ENCODE measurements at regions not wholly inside any gene's neighbourhood (a gene's known extent, or its start where the extent isn't known, plus 50 kb on each side); places are given as distances from the start of the nearest gene placed in this dataset.

DNA sequence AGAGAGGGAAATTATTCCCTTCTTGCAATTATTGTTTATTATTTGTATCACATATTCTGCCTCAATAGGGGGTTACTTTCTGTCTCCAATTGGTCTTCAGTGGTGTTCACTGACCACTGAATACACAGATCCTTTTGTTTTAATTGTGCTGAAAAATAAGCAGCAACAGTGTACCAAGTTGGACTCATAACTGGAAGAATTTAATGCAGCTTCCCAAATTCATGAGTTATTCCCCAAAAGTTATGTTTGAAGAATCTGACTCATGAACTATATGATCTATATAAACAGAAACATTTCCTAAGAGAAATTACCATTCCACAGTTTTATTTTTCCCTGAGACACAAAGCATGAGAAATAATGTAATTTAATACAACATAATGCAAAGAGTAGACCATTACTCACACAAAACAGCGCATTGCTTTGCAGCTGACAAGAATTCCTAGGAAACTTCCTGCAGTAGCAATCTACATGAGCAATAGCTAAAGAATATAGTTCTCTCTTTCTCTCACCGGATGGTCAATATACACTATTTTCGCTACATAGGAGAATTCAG, 479.2 kb downstream of the HTR7 start:
- Mint-ChIP-seq H3K9me3 (ENCODE audit: unreplicated experiment) (no peaks in the 10 kb centered on the region), H3K36me3 (ENCODE audit: low read depth, unreplicated experiment) (no peaks in the 10 kb centered on the region), H3K27me3 (ENCODE audit: low read depth, unreplicated experiment) (no peaks in the 10 kb centered on the region), H3K27ac (ENCODE audit: unreplicated experiment) (no peak overlapping the region), H3K4me3 (ENCODE audit: unreplicated experiment) (no peak overlapping the region), H3K4me1 (ENCODE audit: low read depth, unreplicated experiment) (no peaks in the 10 kb centered on the region)
- no peaks in the 10 kb centered on the region for H3K9me3 ChIP-seq (ENCODE audit: insufficient read depth, low read depth, low read length)
- no peak overlapping the region for H2AFZ ChIP-seq (ENCODE audit: low read depth, low read length)
- FAIRE-seq: no peak
- no peaks in the 10 kb centered on the region for H3K4me1 ChIP-seq (ENCODE audit: insufficient read depth, low read length)
- H3K9ac ChIP-seq (ENCODE audit: low read length): no peak overlapping the region
- no peak overlapping the region for H3K4me3 ChIP-seq (ENCODE audit: insufficient read depth, low read depth, low read length)
- DNase-seq (ENCODE audit: low read depth): peak; percentile 49
- no peaks in the 10 kb centered on the region for H4K20me1 ChIP-seq (ENCODE audit: insufficient read depth, low read length)
- H3K4me2 ChIP-seq (ENCODE audit: low read length): no peak overlapping the region
- H3K27me3 ChIP-seq (ENCODE audit: insufficient read depth, low read length): no peaks in the 10 kb centered on the region
- H3K36me3 ChIP-seq (ENCODE audit: insufficient read depth, low read length): no peaks in the 10 kb centered on the region
- H3K27ac ChIP-seq (ENCODE audit: low read depth, low read length): no peak overlapping the region
- TF ChIP-seq, protein P1, sequence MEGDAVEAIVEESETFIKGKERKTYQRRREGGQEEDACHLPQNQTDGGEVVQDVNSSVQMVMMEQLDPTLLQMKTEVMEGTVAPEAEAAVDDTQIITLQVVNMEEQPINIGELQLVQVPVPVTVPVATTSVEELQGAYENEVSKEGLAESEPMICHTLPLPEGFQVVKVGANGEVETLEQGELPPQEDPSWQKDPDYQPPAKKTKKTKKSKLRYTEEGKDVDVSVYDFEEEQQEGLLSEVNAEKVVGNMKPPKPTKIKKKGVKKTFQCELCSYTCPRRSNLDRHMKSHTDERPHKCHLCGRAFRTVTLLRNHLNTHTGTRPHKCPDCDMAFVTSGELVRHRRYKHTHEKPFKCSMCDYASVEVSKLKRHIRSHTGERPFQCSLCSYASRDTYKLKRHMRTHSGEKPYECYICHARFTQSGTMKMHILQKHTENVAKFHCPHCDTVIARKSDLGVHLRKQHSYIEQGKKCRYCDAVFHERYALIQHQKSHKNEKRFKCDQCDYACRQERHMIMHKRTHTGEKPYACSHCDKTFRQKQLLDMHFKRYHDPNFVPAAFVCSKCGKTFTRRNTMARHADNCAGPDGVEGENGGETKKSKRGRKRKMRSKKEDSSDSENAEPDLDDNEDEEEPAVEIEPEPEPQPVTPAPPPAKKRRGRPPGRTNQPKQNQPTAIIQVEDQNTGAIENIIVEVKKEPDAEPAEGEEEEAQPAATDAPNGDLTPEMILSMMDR (IDR thresholded peaks at IDR 0.05; ENCODE audit: insufficient read depth, low read depth, low read length): no peak
- TF ChIP-seq EZH2 (IDR thresholded peaks at IDR 0.05; ENCODE audit: insufficient read depth, low read length): no peak
- H3K79me2 ChIP-seq (ENCODE audit: insufficient read depth, low read length): no peaks in the 10 kb centered on the region

DNA sequence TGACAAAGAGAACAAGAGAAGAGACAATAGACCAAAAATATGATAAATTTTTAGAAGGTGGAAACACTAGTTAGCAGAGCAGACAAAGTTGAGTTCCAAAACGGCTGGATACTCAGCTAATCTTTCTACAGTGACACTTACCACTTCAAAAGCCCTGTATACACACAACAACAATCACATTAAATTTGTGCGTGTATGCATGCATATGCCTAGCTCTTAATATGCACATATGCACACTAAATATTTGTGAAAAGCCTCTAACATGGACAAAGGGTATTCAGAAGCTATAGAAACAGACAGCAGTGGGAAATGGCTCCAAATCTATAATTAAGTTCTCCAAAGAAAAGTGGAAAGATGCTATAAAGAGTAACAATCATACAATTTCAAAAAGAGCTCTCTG, 476.4 kb downstream of the HTR7 start:
- TF ChIP-seq, protein P1 (IDR thresholded peaks at IDR 0.05; ENCODE audit: insufficient read depth, low read depth, low read length): no peak
- no peak for TF ChIP-seq EZH2 (IDR thresholded peaks at IDR 0.05; ENCODE audit: insufficient read depth, low read length)
- Mint-ChIP-seq H3K9me3 (ENCODE audit: unreplicated experiment) (no peaks in the 10 kb centered on the region), H3K27ac (ENCODE audit: unreplicated experiment) (no peak overlapping the region), H3K27me3 (ENCODE audit: low read depth, unreplicated experiment) (no peaks in the 10 kb centered on the region), H3K4me3 (ENCODE audit: unreplicated experiment) (no peak overlapping the region), H3K4me1 (ENCODE audit: low read depth, unreplicated experiment) (no peaks in the 10 kb centered on the region), H3K36me3 (ENCODE audit: low read depth, unreplicated experiment) (no peaks in the 10 kb centered on the region)
- H3K27me3 ChIP-seq (ENCODE audit: insufficient read depth, low read length): no peaks in the 10 kb centered on the region
- H3K4me3 ChIP-seq (ENCODE audit: insufficient read depth, low read depth, low read length): no peak overlapping the region
- FAIRE-seq (no peak), DNase-seq (ENCODE audit: low read depth) (no peak)
- H3K4me1 ChIP-seq (ENCODE audit: insufficient read depth, low read length): no peaks in the 10 kb centered on the region
- H3K27ac ChIP-seq (ENCODE audit: low read depth, low read length): no peak overlapping the region
- no peaks in the 10 kb centered on the region for H4K20me1 ChIP-seq (ENCODE audit: insufficient read depth, low read length)
- no peak overlapping the region for H3K9ac ChIP-seq (ENCODE audit: low read length)
- H3K36me3 ChIP-seq (ENCODE audit: insufficient read depth, low read length): no peaks in the 10 kb centered on the region
- no peak overlapping the region for H3K4me2 ChIP-seq (ENCODE audit: low read length)
- H3K9me3 ChIP-seq (ENCODE audit: insufficient read depth, low read depth, low read length): no peaks in the 10 kb centered on the region
- no peak overlapping the region for H2AFZ ChIP-seq (ENCODE audit: low read depth, low read length)
- H3K79me2 ChIP-seq (ENCODE audit: insufficient read depth, low read length): no peaks in the 10 kb centered on the region

DNA sequence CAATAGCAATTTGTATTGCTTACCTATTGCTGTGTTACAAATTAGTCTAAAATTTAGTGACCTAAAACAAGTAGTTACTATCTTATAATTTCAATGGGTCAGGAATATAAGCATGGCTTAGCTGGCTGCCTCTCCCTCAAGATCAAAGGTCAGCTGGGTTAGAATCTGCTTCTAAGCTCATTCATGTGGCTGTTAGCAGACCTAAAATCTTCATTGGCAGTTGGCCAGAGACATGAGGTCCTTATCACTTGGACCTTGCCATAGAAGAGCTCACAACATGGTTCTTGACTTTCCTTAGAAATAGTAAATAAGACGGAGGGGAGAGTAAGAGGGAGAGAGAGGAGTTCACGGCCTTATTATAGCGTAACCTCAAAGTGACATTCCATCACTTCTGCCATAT, 468.0 kb downstream of the HTR7 start:
- Histone ChIP-seq H3K27me3 (ENCODE audit: insufficient read depth, low read length) (no peaks in the 10 kb centered on the region), H3K9ac (ENCODE audit: low read length) (no peak overlapping the region), H3K4me3 (ENCODE audit: insufficient read depth, low read depth, low read length) (no peak overlapping the region), H3K27ac (ENCODE audit: low read depth, low read length) (no peak overlapping the region), H3K4me1 (ENCODE audit: insufficient read depth, low read length) (no peaks in the 10 kb centered on the region), H4K20me1 (ENCODE audit: insufficient read depth, low read length) (no peaks in the 10 kb centered on the region), H2AFZ (ENCODE audit: low read depth, low read length) (no peak overlapping the region), H3K79me2 (ENCODE audit: insufficient read depth, low read length) (no peaks in the 10 kb centered on the region), H3K4me2 (ENCODE audit: low read length) (no peak overlapping the region), H3K9me3 (ENCODE audit: insufficient read depth, low read depth, low read length) (no peaks in the 10 kb centered on the region), H3K36me3 (ENCODE audit: insufficient read depth, low read length) (no peaks in the 10 kb centered on the region)
- H3K27me3 Mint-ChIP-seq (ENCODE audit: low read depth, unreplicated experiment): no peaks in the 10 kb centered on the region
- H3K4me1 Mint-ChIP-seq (ENCODE audit: low read depth, unreplicated experiment): no peaks in the 10 kb centered on the region
- no peak overlapping the region for H3K27ac Mint-ChIP-seq (ENCODE audit: unreplicated experiment)
- TF ChIP-seq, protein P1 (IDR thresholded peaks at IDR 0.05; ENCODE audit: insufficient read depth, low read depth, low read length): no peak
- no peak for TF ChIP-seq EZH2 (IDR thresholded peaks at IDR 0.05; ENCODE audit: insufficient read depth, low read length)
- H3K36me3 Mint-ChIP-seq (ENCODE audit: low read depth, unreplicated experiment): no peaks in the 10 kb centered on the region
- DNase-seq (ENCODE audit: low read depth) (no peak), FAIRE-seq (no peak)
- no peak overlapping the region for H3K4me3 Mint-ChIP-seq (ENCODE audit: unreplicated experiment)
- H3K9me3 Mint-ChIP-seq (ENCODE audit: unreplicated experiment): peaks cover 1% of the 10 kb centered on the region
